ENCODE measurements at regions not wholly inside any gene's neighbourhood (a gene's known extent, or its start where the extent isn't known, plus 50 kb on each side); places are given as distances from the start of the nearest gene placed in this dataset.

DNA sequence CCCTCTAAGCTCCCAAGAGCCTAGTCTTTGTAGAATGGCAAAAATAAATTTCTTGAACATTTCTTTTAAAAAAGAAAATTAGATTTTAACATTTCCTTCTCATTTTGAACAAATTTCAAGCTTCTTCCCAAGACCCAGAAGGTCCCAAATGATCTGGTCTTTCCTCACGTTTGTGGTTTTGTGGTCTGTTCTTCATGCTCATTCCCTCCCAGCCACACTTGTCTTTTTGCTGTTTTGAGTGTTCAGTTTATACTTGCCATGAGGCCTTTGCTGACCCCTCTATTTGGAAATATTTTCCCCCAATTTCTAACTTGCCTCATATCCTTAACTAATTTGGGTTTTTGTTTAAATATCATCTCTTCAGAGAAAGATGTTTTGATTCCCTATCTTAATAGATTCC is 133.4 kb upstream of the PAPPA start:
- no peak for TF ChIP-seq POLR2A (IDR thresholded peaks at IDR 0.05)
- 52 to 64% methylated on average over 1 of the region's 1 CpG for WGBS, 2 donors
- no peaks in the 10 kb centered on the region for H3K27me3 ChIP-seq
- H3K27ac ChIP-seq: no peak overlapping the region
- ATAC-seq (ENCODE audit: low FRiP score in 2 of 2) (no peak), DNase-seq (no peak)
- H3K36me3 ChIP-seq: no peaks in the 10 kb centered on the region
- no peaks in the 10 kb centered on the region for H3K4me1 ChIP-seq
- H3K4me3 ChIP-seq: no peak overlapping the region
- H3K9me3 ChIP-seq: no peaks in the 10 kb centered on the region

DNA sequence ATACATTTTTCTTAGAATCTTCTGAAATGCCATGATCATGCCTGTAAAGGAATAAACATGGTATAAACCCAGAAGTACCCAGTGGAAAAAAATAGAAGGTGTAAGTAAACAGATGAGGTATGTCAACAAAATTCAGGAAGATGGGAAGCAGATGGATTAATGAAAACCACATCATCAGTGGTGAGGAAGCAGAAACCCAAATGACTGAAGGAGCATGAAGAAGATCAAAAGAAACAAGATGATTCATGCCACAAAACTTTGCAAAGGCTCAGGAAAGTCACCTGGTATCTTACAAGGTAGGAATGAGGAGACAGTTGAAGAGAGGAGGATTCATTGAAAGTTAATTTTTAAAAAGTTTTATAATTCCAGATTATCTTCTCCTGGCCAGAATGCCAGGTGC is 132.8 kb upstream of the PAPPA start:
- Histone ChIP-seq H3K27ac (no peak overlapping the region), H3K27me3 (no peaks in the 10 kb centered on the region), H3K9me3 (no peaks in the 10 kb centered on the region), H3K36me3 (no peaks in the 10 kb centered on the region), H3K4me3 (no peak overlapping the region), H3K4me1 (no peaks in the 10 kb centered on the region)
- ATAC-seq (ENCODE audit: low FRiP score in 2 of 2): no peak
- DNase-seq: no peak
- TF ChIP-seq POLR2A (IDR thresholded peaks at IDR 0.05): no peak
- TF ChIP-seq, protein P1, sequence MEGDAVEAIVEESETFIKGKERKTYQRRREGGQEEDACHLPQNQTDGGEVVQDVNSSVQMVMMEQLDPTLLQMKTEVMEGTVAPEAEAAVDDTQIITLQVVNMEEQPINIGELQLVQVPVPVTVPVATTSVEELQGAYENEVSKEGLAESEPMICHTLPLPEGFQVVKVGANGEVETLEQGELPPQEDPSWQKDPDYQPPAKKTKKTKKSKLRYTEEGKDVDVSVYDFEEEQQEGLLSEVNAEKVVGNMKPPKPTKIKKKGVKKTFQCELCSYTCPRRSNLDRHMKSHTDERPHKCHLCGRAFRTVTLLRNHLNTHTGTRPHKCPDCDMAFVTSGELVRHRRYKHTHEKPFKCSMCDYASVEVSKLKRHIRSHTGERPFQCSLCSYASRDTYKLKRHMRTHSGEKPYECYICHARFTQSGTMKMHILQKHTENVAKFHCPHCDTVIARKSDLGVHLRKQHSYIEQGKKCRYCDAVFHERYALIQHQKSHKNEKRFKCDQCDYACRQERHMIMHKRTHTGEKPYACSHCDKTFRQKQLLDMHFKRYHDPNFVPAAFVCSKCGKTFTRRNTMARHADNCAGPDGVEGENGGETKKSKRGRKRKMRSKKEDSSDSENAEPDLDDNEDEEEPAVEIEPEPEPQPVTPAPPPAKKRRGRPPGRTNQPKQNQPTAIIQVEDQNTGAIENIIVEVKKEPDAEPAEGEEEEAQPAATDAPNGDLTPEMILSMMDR (IDR thresholded peaks at IDR 0.05): no peak
- TF ChIP-seq EP300 (IDR thresholded peaks at IDR 0.05): no peak
- TF ChIP-seq POLR2AphosphoS5 (IDR thresholded peaks at IDR 0.05): no peak

DNA sequence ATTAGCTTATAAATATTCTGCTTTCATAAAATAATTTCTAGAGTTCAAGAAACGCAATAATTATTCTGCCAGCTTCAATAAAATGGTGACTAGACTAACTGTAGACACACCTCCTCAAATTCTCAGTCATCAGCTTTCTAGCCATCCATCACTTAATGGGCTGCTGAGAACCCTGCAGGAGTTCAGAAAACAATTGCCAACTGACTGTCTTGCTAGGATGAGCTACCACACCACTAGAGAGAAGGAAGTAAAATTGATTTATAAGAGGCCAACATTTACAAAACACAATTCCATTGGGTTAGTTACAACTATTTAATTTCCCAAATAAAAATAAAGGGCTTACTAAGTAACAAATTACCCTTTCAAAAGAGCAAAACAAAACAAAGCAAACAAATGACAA is 126.5 kb upstream of the PAPPA start:
- H3K27ac ChIP-seq: no peak overlapping the region
- H3K9me3 ChIP-seq: peaks cover 0 to 9% (median 4%) of the 10 kb centered on the region in 4 donors
- ATAC-seq (ENCODE audit: low FRiP score in 2 of 2) (no peak), DNase-seq (no peak)
- WGBS, 2 donors: 78 to 88% methylated on average over 1 of the region's 1 CpG
- H3K27me3 ChIP-seq: no peaks in the 10 kb centered on the region
- no peaks in the 10 kb centered on the region for H3K36me3 ChIP-seq
- H3K4me1 ChIP-seq: no peaks in the 10 kb centered on the region
- H3K4me3 ChIP-seq: no peak overlapping the region
- TF ChIP-seq POLR2AphosphoS5 (IDR thresholded peaks at IDR 0.05): no peak
- TF ChIP-seq, protein P1 (IDR thresholded peaks at IDR 0.05): no peak
- no peak for TF ChIP-seq EP300 (IDR thresholded peaks at IDR 0.05)
- no peak for TF ChIP-seq POLR2A (IDR thresholded peaks at IDR 0.05)

DNA sequence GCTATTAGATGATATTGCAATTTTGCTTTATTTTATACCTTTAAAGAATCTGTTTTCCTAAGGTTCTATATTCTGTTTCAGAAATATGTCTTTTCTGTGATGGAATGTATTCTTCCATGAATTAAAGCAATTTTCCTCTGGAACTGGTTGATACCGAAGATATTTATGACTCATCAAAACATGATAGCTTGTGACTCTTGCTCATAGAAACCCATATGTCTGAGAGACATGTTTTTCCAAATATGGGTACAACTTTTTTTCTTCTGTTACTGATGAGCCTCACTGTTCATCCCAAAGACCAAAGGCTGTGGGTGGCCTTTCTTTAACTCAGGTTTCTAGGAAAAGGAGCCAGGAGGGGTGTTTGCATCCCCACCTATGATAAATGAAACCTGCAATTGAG is 126.1 kb upstream of the PAPPA start:
- Histone ChIP-seq H3K4me3 (no peak overlapping the region), H3K9me3 (peaks cover 0 to 9% (median 4%) of the 10 kb centered on the region in 4 donors), H3K27me3 (no peaks in the 10 kb centered on the region), H3K4me1 (no peaks in the 10 kb centered on the region), H3K27ac (no peak overlapping the region), H3K36me3 (no peaks in the 10 kb centered on the region)
- 70 to 87% methylated on average over 1 of the region's 1 CpG for WGBS, 2 donors
- ATAC-seq (ENCODE audit: low FRiP score in 2 of 2) (no peak), DNase-seq (no peak)
- TF ChIP-seq POLR2AphosphoS5 (IDR thresholded peaks at IDR 0.05) (no peak), EP300 (IDR thresholded peaks at IDR 0.05) (no peak), POLR2A (IDR thresholded peaks at IDR 0.05) (no peak)
- TF ChIP-seq, protein P1 (IDR thresholded peaks at IDR 0.05): no peak

DNA sequence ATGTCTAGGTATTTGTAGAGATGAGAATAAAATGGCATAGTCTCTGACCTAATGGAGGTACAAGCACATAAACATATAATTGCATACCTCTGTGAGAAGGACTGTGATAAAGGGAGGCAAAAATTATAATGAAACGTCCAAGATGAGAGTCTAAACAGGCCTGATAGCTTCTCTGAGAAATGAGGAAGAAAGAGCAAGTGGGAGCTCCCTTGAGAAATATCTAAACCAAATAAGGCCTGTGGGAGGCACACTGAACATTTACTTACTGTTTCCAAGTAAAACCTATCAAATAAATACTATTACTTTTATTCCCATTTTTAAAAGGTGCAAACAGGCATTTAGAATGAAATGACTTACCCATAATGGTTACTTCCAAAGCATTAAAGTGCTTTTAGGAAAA is 125.6 kb upstream of the PAPPA start:
- Histone ChIP-seq H3K27me3 (no peaks in the 10 kb centered on the region), H3K27ac (no peak overlapping the region), H3K9me3 (peaks cover 0 to 9% (median 4%) of the 10 kb centered on the region in 4 donors), H3K36me3 (no peaks in the 10 kb centered on the region), H3K4me1 (no peaks in the 10 kb centered on the region), H3K4me3 (no peak overlapping the region)
- ATAC-seq (ENCODE audit: low FRiP score in 2 of 2): no peak
- DNase-seq: no peak
- TF ChIP-seq EP300 (IDR thresholded peaks at IDR 0.05) (no peak), POLR2A (IDR thresholded peaks at IDR 0.05) (no peak), POLR2AphosphoS5 (IDR thresholded peaks at IDR 0.05) (no peak)
- TF ChIP-seq, protein P1 (IDR thresholded peaks at IDR 0.05): no peak
- WGBS, 2 donors: 33 to 44% methylated on average over 1 of the region's 1 CpG

Data from upper lobe of left lung (tissue), 6 donors.